ENCODE measurements at regions not wholly inside any gene's neighbourhood (a gene's known extent, or its start where the extent isn't known, plus 50 kb on each side); places are given as distances from the start of the nearest gene placed in this dataset.

DNA sequence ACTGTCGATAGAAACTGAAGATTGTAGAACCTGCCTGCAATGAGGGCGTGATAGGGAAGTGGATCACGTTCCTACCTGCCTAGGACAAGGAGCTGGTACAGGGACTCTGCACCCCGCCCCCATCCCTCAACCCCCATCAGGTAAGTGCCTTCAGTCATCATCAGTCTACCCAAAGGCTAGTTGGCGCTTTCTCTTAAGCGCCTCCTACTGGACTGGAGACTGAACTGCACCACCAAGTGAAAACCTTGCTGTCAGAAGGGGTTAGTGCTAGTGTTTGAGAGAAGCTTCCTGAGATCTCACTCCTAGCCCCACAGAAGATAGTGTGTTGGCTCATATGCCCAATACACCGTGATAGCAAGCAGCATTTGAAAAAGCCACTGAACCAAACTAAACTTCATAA, 706.5 kb upstream of the MAN1A1 start:
- no peak overlapping the region for H3K27ac ChIP-seq (ENCODE audit: low read length)
- H3K9me3 ChIP-seq (ENCODE audit: low read length), result no peaks in the 10 kb centered on the region
- no peak overlapping the region for H3K4me2 ChIP-seq (ENCODE audit: low read length)
- no peaks in the 10 kb centered on the region for H3K36me3 ChIP-seq (ENCODE audit: insufficient read depth, low read length)
- H4K20me1 ChIP-seq (ENCODE audit: insufficient read depth), result no peaks in the 10 kb centered on the region
- H3K4me3 ChIP-seq (ENCODE audit: low read length), result no peak overlapping the region
- H3F3A ChIP-seq (ENCODE audit: insufficient read depth, low read length, poor library complexity, severe bottlenecking), result no peaks in the 10 kb centered on the region
- TF ChIP-seq MXI1 (conservative IDR thresholded peaks at IDR 0.05; ENCODE audit: poor library complexity, severe bottlenecking), result no peak
- TF ChIP-seq TAF1 (IDR thresholded peaks at IDR 0.05; ENCODE audit: low read depth), result no peak
- no peak for TF ChIP-seq POLR2AphosphoS5 (IDR thresholded peaks at IDR 0.05)
- TF ChIP-seq SMC3 (conservative IDR thresholded peaks at IDR 0.05; ENCODE audit: poor library complexity), result no peak
- no peak for TF ChIP-seq RAD21 (conservative IDR thresholded peaks at IDR 0.05)
- TF ChIP-seq, protein P1, sequence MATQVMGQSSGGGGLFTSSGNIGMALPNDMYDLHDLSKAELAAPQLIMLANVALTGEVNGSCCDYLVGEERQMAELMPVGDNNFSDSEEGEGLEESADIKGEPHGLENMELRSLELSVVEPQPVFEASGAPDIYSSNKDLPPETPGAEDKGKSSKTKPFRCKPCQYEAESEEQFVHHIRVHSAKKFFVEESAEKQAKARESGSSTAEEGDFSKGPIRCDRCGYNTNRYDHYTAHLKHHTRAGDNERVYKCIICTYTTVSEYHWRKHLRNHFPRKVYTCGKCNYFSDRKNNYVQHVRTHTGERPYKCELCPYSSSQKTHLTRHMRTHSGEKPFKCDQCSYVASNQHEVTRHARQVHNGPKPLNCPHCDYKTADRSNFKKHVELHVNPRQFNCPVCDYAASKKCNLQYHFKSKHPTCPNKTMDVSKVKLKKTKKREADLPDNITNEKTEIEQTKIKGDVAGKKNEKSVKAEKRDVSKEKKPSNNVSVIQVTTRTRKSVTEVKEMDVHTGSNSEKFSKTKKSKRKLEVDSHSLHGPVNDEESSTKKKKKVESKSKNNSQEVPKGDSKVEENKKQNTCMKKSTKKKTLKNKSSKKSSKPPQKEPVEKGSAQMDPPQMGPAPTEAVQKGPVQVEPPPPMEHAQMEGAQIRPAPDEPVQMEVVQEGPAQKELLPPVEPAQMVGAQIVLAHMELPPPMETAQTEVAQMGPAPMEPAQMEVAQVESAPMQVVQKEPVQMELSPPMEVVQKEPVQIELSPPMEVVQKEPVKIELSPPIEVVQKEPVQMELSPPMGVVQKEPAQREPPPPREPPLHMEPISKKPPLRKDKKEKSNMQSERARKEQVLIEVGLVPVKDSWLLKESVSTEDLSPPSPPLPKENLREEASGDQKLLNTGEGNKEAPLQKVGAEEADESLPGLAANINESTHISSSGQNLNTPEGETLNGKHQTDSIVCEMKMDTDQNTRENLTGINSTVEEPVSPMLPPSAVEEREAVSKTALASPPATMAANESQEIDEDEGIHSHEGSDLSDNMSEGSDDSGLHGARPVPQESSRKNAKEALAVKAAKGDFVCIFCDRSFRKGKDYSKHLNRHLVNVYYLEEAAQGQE (IDR thresholded peaks at IDR 0.05; ENCODE audit: borderline replicate concordance), result no peak
- TF ChIP-seq EZH2 (IDR thresholded peaks at IDR 0.05; ENCODE audit: borderline replicate concordance, insufficient read depth, low read length, poor library complexity, severe bottlenecking), result no peak
- TF ChIP-seq, protein P2, sequence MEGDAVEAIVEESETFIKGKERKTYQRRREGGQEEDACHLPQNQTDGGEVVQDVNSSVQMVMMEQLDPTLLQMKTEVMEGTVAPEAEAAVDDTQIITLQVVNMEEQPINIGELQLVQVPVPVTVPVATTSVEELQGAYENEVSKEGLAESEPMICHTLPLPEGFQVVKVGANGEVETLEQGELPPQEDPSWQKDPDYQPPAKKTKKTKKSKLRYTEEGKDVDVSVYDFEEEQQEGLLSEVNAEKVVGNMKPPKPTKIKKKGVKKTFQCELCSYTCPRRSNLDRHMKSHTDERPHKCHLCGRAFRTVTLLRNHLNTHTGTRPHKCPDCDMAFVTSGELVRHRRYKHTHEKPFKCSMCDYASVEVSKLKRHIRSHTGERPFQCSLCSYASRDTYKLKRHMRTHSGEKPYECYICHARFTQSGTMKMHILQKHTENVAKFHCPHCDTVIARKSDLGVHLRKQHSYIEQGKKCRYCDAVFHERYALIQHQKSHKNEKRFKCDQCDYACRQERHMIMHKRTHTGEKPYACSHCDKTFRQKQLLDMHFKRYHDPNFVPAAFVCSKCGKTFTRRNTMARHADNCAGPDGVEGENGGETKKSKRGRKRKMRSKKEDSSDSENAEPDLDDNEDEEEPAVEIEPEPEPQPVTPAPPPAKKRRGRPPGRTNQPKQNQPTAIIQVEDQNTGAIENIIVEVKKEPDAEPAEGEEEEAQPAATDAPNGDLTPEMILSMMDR (IDR thresholded peaks at IDR 0.05; ENCODE audit: poor library complexity, severe bottlenecking), result no peak
- TF ChIP-seq EP300 (conservative IDR thresholded peaks at IDR 0.05; ENCODE audit: poor library complexity, severe bottlenecking), result no peak
- no peaks in the 10 kb centered on the region for H3K79me2 ChIP-seq (replicated peaks; ENCODE audit: insufficient read depth, low read length)
- no peaks in the 10 kb centered on the region for H3K9me2 ChIP-seq (ENCODE audit: insufficient read depth, low read length)
- no peak overlapping the region for H2AFZ ChIP-seq (ENCODE audit: low read depth, low read length)
- H3K9ac ChIP-seq (ENCODE audit: low read length), result no peak overlapping the region
- no peaks in the 10 kb centered on the region for H3K27me3 ChIP-seq (ENCODE audit: insufficient read depth, low read depth, low read length)

DNA sequence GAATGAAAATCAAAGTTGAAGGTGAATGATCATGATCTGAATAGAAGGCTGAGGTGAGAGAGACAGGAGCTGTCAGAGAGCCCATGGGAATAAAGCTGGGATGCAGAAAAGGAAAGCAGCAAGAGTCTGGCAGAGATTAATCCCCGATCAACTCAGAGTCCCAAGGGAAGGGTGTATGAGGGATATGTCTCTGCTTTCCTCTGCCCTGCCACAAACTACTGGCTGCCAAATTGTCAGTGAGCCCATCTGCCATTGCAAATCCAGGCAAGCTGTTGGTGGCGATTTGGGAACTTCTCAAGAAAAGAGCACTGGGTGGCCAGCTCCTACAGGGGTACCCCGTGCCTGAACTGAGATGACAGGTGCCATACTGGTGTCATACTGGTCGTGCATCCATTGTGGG, 705.5 kb upstream of the MAN1A1 start:
- Histone ChIP-seq H3K4me2 (ENCODE audit: low read length) (no peak overlapping the region), H3K27me3 (ENCODE audit: insufficient read depth, low read depth, low read length) (no peaks in the 10 kb centered on the region), H3K9me2 (ENCODE audit: insufficient read depth, low read length) (no peaks in the 10 kb centered on the region), H3F3A (ENCODE audit: insufficient read depth, low read length, poor library complexity, severe bottlenecking) (no peaks in the 10 kb centered on the region), H3K9me3 (ENCODE audit: low read length) (no peaks in the 10 kb centered on the region), H3K4me3 (ENCODE audit: low read length) (no peak overlapping the region), H3K27ac (ENCODE audit: low read length) (no peak overlapping the region), H2AFZ (ENCODE audit: low read depth, low read length) (no peak overlapping the region), H4K20me1 (ENCODE audit: insufficient read depth) (no peaks in the 10 kb centered on the region), H3K79me2 (replicated peaks; ENCODE audit: insufficient read depth, low read length) (no peaks in the 10 kb centered on the region), H3K36me3 (ENCODE audit: insufficient read depth, low read length) (no peaks in the 10 kb centered on the region), H3K9ac (ENCODE audit: low read length) (no peak overlapping the region)
- no peak for TF ChIP-seq TAF1 (IDR thresholded peaks at IDR 0.05; ENCODE audit: low read depth)
- TF ChIP-seq EP300 (conservative IDR thresholded peaks at IDR 0.05; ENCODE audit: poor library complexity, severe bottlenecking), result no peak
- TF ChIP-seq, protein P1 (IDR thresholded peaks at IDR 0.05; ENCODE audit: borderline replicate concordance), result no peak
- no peak for TF ChIP-seq EZH2 (IDR thresholded peaks at IDR 0.05; ENCODE audit: borderline replicate concordance, insufficient read depth, low read length, poor library complexity, severe bottlenecking)
- TF ChIP-seq MXI1 (conservative IDR thresholded peaks at IDR 0.05; ENCODE audit: poor library complexity, severe bottlenecking), result no peak

All from neural cell (in vitro differentiated cells).